ENCODE measurements at regions not wholly inside any gene's neighbourhood (a gene's known extent, or its start where the extent isn't known, plus 50 kb on each side); places are given as distances from the start of the nearest gene placed in this dataset.

- no peak for DNase-seq
Measured at GRCh38 chr2:156864753-156865152, 392.8 kb upstream of the GALNT5 start.

DNA sequence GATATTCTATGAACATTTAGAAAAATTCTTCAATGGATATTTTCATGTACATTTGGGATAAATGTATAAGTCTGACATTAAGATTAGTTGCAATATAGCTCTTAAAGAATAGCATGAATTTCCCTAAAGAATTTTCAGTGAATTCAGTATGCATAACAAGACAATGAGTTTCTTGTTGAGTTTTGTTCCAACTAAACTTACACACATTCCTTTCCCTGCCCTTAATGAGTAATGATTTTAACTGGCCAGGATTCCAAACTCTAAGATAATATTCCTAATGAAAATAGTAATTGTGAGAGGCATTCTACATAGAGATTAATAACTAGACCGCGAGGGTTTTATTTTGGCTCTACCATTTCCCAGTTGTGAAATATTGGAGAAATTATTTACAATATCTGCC is 390.3 kb upstream of the GALNT5 start:
- DNase-seq = no peak

- no peak for DNase-seq
Measured at GRCh38 chr2:156874707-156875106, 382.8 kb upstream of the GALNT5 start.

GRCh38 chr2:156883804-156884203 is 373.7 kb upstream of the GALNT5 start:
- DNase-seq = no peak

- no peak for DNase-seq
Measured at GRCh38 chr2:156884216-156884615, 373.3 kb upstream of the GALNT5 start.

GRCh38 chr2:156890529-156891148 is 366.9 kb upstream of the GALNT5 start:
- DNase-seq = no peak

DNA sequence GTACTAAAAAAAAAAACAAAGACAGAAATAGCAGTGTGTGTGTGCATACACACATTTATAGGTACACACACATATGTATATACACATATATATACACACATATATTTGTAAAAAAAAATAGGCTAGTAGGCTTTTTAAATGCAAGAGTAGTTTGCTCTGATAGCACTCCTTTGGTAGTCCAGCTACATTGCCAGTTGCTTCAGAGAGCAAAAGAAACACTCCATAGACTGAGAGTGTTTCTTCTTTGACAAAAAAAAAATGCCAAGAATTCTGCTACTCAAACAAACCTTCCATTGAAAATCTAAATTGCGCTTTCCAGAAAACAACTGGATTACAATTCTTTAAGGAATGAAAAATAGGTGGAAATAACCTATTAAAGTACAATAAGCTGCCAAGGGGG is 365.9 kb upstream of the GALNT5 start:
- no peak for DNase-seq

GRCh38 chr2:156892467-156893281 is 364.8 kb upstream of the GALNT5 start:
- peak; percentile 61 for DNase-seq

DNA sequence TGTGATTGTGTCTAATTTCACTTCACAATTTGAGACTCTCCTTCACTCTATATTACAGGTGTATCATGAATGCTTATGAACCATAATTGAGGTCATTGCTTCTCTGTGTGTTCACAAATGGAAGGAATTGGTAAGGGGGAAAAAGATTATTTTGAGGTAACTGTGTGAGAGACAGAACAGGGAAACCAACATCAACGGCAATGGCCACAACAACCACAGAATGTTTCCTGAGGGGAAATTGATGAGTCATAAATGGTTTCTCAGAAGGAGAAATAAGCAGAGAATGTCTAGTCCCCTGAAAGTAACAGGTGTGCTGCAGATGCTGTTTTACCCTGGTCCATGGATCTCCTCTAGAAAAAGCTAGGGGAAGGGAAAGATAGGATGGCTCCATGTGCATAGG is 361.2 kb upstream of the GALNT5 start:
- no peak for DNase-seq

- no peak for DNase-seq
Measured at GRCh38 chr2:156897548-156897947, 360.0 kb upstream of the GALNT5 start.

- DNase-seq = no peak
Measured at GRCh38 chr2:156901373-156902031, 356.0 kb upstream of the GALNT5 start.

- no peak for DNase-seq
Measured at GRCh38 chr2:156903335-156903734, 354.2 kb upstream of the GALNT5 start.

- DNase-seq = no peak
Measured at GRCh38 chr2:156907806-156908205, 349.7 kb upstream of the GALNT5 start.

DNA sequence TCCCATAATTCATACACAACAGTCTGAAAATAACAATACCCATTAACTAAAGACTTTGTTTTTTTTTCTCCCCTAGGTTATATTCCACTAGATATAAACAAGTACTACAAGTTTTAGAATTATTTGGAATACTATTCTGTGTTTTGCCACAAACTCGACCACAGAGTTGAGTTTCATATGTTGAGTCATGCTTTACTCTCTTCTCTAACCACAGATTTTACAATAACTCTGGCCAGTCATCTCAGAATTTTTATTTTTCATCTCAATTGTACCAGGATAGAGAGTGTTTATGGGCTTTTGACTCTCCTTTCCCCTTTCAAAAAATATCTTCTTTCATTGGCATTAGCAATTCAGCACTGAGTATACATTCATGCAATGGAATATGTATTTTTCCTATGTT is 348.7 kb upstream of the GALNT5 start:
- DNase-seq = no peak

DNA sequence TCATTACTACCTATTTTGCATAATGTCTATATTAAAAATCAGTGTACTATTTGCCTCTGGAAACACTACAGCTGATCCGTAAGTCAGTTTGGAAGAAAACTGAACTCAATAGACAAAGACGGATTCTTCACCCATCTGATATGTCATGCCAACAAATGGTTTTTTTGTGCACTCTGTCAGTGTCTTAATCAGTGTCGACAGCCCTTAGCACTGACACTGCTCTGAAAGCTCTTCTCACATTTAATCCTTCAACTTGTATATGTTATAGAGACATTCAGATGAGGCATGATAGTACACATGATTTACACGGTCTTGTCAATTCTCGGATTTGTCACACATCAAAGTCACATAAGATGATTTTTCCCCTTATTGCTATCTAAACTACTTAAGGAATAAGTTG is 347.5 kb upstream of the GALNT5 start:
- no peak for DNase-seq

GRCh38 chr2:156915332-156915731 is 342.2 kb upstream of the GALNT5 start:
- DNase-seq = no peak

GRCh38 chr2:156918410-156918809 is 339.1 kb upstream of the GALNT5 start:
- no peak for DNase-seq

DNA sequence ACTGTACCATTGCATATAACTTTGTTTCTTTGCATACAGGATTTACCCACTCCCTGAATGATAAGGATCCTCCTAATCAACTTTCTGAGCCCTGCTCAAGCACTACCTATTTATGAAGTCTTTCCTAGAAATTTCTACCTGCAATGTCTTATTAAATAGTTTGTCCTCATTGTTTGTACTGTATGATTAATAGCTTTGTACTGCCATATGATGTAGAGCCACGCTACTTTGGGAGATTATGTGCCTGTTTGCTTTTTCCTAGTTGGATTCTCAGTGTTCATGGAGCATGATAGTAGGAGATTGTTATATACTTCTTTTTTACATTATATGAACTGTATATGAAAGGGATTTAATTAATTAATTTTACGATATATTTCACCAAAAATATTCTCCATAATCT is 327.1 kb upstream of the GALNT5 start:
- DNase-seq = no peak

DNA sequence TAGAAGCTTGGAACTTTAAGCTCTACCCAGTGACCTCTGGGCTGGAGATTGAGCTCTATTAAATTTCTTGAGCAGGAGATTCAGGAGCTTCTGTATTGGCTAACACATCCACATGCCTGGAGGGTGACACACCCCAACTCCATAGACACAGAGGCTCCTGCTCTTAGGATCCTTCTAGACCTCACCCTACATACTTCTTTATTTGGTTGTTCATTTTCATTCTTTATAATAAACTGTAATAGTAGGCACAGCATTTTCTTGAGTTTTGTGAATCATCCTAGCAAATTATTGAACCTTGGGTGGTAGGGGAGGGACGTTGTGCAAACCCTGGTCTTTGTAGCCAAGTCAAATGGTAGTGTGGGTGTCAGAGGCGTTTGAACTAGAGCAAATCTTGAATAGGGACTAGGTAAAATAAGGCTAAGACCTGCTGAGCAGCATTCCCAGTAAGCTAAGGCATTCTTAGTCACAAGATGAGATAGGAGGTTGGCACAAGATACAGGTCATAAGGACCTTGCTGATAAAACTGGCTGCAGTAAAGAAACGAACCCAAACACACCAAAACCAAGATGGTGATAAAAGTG is 323.8 kb upstream of the GALNT5 start:
- no peak for DNase-seq

DNA sequence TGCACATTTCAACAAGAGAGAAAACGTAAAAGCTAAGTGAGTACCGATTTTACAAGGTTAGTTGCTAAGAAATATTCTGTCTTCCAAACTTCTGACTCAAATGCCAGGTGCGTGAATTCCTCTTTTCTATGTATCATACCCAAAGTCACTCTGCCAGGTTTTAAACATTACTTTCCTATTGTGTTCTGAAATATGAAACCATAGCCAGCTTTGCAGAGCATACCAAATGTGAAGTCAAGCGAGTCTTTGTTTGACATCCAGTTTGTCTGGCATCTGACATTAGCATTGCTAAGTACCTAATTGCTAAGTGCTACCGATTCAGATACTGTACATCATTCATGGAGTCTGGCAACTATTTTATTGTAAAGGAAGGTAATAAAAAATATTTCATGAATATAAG is 321.9 kb upstream of the GALNT5 start:
- peak; percentile 64 for DNase-seq

DNA sequence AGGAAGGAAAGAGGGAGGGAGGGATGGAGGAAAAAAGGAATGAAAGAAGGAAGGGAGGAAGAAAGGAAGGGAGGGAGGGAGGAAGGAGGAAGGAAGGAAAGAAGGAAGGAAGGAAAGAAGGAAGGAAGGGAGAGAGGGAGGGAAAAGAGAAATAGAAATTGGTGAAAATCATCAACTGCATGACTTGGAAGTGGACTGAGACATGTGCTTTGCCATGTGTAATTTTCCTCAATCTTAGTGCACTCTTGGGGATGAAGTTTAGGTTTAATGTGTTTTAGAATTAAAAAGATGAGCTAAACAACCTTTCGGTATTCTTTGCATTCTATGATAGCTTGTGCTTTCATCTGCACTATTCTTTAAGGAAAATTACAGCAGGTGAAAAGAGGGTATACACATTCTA is 320.1 kb upstream of the GALNT5 start:
- DNase-seq = no peak

GRCh38 chr2:156944871-156945270 is 312.6 kb upstream of the GALNT5 start:
- DNase-seq = no peak

GRCh38 chr2:156947261-156947660 is 310.2 kb upstream of the GALNT5 start:
- DNase-seq = no peak

- DNase-seq = no peak
Measured at GRCh38 chr2:156955701-156956100, 301.8 kb upstream of the GALNT5 start.

All from NCI-H2029 (cell line).